CD4-positive, alpha-beta T cell treated with Interleukin-1 beta for 1 hour (primary cell): ENCODE measurements at regions not wholly inside any gene's neighbourhood (a gene's known extent, or its start where the extent isn't known, plus 50 kb on each side); places are given as distances from the start of the nearest gene placed in this dataset.

ENCODE experiments used
- DNase-seq, 2 donors: peaks; one replicate each; pipeline ENCODE4 v3.0.0-alpha.2; 2020 to 2022

DNA sequence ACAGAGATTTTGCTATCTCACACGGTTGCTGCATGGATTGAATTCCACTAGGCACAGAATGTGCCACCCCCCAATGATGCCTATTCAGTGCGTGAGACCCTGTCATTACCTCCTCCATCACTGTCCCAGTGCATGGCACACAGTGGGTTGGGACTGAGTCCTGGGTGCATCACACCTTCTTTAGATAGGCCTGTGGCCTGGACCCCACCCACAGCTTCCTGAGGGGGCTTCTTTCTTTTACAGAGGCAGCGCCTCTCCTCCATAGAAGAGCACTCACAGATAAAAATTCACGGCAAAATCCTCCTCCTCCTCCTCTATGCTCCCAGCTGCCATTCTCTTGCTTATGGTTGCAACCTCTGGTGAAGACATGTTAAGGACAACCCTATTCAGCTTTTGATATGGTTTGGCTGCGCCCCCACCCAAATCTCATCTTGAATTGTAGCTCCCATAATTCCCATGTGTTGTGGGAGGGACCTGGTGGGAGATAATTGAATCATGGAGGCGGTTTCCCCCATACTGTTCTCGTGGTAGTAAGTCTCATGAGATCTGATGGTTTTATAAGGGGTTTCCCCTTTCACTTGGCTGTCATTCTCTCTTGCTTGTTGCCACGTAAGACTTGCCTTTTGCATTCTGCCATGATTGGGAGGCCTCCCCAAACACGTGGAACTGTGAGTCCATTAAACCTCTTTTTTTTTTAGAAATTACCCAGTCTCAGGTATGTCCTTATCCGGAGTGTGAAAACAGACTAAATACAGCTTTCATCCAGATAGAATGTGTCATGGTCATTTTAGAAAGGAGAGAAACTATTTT is 147.6 kb downstream of the KLF13 start:
- DNase-seq, result peak in 1 of 2 donors; percentile 34

DNA sequence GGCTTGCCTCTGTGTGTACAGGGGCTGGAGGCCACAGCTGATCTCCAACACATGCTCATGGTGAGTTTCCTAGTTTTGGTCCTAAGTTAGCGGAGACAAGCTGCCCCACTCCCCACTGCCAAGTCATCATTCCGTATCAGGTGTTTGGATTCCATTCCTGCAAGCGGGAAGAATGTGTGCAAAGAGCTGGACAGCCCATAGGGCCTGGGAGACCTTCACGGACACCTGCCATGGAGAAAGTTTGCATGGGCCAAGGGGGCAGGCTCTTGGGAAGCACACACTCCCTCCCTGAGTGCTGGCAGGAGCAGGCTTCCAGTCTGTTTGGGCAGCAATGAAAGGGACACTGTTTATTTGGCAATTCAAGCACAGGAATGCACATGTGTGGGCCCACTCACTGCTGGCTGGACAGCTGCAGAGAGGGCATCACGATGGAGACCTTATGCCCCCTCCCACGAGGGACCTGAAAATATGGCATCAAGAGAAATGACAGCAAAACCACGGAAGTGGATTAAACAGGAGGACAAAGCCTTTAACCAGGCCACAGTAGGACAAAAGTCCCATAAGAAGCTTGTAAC is 149.7 kb downstream of the KLF13 start:
- DNase-seq, result no peak

DNA sequence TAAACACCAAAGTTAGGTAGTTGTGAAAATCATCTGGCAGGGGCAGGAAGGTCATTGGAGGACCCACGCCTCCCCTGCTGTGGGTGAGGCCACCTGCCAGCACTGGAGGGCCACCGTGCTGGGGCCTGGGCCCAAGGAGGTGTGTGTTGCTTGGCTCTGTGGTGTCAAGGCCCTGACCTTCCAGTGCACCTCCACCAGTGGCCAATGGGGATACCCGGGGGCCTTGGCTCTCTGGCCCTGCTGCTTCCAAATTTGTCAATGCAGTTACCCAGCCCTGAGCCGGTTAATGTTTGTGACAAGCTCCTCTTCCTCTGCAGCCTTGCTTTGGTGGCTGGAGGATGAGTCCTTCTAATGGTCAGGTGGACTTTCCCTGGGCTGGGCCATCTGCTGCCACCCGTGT is 150.2 kb downstream of the KLF13 start:
- DNase-seq, result no peak

DNA sequence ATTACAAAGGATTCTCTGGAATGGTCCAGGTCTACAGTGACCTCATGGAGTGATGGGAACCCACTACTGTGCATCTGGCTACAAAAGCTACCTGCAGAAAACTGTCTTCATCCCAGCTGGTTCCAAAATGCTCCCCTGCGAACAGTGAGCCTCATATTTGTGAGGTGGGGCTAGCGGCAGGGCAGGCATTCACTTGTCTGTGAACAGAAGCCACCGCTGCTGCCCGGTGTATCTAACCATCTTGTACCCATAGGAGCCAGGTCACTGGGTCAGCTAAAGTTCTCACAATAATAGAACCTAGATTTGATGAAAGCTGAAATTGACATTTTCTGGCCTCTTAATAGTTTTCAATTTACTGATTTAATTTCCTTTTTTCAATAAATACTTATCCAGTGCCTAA is 150.7 kb downstream of the KLF13 start:
- DNase-seq, result no peak

GRCh38 chr15:31477851-31478701 is 151.4 kb downstream of the KLF13 start:
- DNase-seq, result no peak

- no peak for DNase-seq
Observed at GRCh38 chr15:31478702-31479221, 152.1 kb downstream of the KLF13 start.

- DNase-seq, result no peak
Observed at GRCh38 chr15:31480356-31481025, 153.9 kb downstream of the KLF13 start.

DNA sequence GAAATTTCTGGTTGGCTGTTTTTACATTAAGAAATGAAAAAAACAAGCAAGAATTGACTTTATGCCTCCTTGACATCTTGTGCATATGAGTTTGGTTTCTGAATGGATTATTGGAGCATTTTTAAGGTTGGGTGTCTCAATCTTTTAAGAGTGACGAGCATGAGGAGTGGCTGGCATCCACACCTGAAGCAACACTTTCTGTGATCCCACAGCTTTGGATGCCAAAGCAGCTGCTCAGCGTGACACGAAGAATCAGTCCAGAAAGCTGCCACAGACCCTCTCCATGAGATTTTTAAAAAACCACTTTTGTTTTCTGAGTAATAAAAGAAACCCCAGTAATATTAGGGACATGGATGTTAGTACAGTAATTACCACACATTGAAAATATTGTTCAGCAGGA is 154.5 kb downstream of the KLF13 start:
- no peak for DNase-seq

- DNase-seq, result no peak
Observed at GRCh38 chr15:31482122-31482922, 155.7 kb downstream of the KLF13 start.

DNA sequence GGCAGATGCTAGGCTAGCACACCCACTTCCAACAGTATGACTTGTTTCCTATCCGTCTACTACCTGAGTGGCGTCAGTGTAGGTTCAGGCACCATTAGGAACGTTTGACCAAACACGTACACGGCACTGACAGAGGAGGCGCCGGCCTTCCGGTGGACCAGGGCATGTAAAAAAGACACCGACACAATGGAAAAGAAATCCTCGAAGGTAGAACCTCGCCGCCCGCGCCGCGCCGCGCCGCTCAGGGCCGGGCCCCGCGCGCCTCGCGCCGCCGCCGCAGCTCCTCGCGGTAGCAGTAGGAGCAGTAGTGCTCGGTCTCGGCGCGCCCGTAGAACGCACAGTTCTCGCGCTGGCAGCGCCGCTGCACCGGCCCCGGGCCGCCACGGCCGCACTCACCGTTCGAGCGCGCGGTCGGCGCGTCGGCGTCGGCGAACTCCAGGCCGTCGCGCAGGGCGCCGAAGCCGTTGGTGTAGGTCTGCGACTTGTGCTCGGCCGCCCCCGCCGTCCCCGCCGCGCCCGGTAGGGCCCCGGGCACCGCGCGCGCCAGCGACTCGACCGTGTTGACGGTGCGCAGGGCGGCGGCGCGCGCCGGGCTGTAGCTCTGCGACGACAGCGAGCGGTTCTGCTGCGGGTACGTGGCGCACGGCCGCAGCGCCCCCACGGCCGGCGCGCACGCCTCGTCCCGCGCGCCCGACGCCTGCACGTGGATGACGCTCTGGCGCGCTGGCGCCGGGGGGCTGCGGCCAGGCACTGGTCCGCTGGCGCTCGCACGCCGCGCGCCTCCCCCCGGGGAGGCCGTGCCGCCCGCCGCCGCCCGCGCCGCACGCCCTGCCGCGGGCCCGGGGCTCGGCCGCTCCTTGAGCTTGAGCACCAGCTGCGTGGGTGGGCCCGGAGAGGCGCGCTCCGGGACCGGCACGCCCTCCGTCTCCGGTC is 156.7 kb downstream of the KLF13 start:
- peak; percentile 39 to 51 for DNase-seq

DNA sequence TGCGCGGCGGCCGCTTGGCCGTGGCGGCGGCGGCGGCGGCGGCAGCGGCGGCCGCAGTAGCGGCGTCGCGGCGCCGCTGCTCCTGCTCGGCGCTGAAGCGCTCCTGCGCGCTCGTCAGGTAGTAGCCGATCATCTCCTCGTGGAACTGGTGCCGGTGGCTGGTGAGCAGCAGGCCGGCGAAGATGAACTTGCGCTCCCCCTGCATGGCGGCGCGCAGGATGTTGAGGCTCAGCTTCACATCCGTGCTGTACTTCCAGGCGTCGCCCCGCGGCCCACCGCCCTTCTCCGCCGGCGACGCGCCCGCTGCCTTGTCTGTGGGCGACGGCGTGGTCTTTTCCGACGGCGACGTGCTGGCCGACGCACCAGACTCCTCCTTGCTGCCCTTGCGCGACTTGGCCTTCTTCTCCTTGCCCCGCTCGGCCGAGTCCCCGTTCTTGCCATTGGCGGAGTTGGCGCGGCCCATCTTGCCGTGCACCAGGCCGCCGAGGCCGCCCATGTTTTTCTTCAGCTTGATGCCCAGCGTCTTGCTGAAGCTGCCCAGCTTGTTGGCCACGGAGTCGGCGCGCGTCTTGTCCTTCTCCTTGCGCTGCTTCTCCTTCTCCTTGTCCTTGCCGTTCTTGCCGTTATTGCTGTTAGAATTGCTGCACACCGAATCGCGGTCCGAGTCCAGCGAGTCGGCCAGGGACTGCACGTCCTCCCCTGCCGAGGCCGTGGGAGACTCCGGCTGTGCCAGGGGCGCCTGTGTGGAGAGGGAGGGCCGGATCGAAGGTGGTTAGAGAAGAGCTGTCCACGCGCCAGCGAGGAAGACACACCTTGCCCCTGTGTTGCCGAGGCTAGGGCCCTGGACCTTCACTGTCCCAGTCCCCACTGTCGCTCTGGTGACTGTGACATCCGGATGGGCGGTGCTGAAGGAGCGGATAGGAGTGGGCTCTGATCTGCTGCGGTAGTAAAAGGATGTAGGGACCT is 157.6 kb downstream of the KLF13 start:
- DNase-seq, result peak; percentile 31 to 44

- no peak for DNase-seq
Observed at GRCh38 chr15:31484986-31485385, 158.4 kb downstream of the KLF13 start.

DNA sequence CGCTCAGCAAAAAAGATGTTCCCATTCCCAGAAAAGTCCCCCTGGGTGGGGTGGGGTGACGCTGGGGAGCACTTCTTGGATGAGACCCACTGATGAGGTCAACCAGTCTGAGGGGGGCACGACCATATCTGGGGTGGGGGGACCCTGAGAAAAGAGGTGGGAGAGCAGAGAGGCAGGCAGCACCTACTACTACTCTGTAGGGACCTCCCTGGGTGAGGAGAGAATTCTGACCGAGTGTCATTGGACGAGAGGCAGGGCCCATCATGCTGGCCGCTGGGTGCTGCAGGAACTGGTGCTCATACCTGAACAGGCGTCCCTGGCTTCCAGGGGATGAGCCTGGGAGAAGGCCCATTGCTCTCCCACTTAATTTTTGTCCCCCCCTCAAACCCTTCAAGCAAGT is 158.8 kb downstream of the KLF13 start:
- DNase-seq, result no peak

DNA sequence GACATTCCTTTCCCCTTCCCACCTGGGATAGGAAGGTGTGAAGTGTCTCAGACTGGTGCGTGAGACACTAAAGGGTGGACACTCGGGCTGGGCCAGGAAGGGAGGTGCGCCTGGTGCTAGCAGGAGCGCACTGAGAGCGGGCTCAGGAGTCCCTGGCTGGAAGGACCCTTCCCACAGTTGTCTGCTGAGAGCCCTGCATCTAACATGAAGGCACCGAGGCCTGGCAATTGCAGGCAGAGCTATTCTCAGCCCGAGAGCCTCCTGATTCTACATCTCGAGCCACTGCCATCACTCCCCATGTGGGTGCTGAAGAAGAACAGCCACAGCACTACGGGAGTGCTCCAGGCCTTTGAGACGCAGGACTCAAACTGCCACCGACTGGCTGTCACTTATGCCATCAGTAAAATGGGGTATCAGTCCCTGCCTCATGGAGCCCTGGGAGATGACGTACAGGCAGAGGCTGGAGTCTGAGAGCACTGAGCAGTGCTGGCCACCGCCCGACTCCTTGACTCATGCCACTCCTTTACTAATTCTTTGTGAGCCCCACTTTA is 159.4 kb downstream of the KLF13 start:
- DNase-seq, result no peak

- DNase-seq, result no peak
Observed at GRCh38 chr15:31486506-31486905, 159.9 kb downstream of the KLF13 start.

DNA sequence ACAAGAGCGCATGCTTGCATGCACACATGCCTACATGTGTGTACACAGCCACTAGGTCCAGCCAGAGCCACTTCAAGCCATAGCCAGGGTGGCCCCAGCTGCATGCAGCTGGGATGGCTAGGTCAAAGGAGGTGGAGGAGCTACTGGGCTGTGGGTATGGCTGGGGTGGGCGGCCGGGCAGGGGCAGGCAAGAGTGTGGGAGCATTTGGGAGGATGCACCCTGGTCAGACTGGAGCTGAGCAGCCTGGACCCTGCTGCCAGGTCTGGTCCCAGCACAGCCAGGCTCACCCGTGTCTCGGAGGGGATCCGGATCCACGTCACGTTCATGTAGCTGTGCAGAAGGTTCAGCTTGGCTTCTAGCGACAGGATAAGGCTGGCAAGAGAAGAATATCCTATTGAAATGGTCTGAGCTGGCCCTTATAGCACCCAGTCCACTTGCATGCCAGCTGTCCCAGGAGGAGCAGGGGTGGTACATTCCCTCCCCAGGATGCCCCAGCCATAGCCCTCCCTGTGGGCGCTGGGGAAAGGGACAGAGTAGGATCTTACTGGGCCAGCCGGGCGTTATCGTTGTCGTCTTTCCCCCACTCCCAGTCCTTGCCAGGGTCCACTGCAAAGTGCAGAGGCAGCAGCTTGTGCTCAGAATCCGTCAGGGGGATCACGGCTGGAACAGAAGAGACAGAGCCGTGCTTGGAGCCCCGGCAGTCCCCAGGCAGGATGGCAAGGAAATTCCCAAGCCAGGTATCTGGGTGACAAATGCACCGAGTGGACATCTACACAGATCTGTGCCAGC is 160.5 kb downstream of the KLF13 start:
- DNase-seq, result no peak

- no peak for DNase-seq
Observed at GRCh38 chr15:31487811-31488436, 161.3 kb downstream of the KLF13 start.
